Midbrain (tissue), 1 donor: ENCODE measurements at regions not wholly inside any gene's neighbourhood (a gene's known extent, or its start where the extent isn't known, plus 50 kb on each side); places are given as distances from the start of the nearest gene placed in this dataset.
"Not testable (repeated sequence)": the region's sequence is repeated elsewhere in the genome, so short reads cannot be mapped to it uniquely, and the experiment has no call there.

ENCODE experiments used
- DNase-seq: peaks from one replicate; lab custom pipeline; 2025; lab: John Stamatoyannopoulos, UW

- no peak for DNase-seq
Measured at GRCh38 chr14:34063470-34064164, 112.7 kb upstream of the EGLN3 start.

DNA sequence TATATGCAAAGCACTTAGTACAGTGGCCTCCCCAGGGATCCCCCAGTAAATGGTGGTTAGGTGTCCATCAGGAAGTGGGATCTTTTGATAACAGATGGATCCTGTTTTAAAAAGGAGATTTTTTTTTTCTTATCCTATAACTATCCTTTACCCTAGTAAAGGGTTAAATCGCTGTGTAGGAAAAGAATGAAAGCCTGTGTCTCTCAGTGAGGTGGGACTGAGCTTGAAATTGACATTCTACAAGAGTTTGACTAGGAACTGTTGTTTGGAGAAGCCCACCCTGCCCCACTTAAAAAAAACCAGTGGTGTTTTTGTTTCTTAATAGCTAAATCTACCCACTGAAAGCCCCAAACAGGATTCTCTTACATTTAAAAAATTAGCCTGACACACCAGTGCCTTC is 112.2 kb upstream of the EGLN3 start:
- no peak for DNase-seq

DNA sequence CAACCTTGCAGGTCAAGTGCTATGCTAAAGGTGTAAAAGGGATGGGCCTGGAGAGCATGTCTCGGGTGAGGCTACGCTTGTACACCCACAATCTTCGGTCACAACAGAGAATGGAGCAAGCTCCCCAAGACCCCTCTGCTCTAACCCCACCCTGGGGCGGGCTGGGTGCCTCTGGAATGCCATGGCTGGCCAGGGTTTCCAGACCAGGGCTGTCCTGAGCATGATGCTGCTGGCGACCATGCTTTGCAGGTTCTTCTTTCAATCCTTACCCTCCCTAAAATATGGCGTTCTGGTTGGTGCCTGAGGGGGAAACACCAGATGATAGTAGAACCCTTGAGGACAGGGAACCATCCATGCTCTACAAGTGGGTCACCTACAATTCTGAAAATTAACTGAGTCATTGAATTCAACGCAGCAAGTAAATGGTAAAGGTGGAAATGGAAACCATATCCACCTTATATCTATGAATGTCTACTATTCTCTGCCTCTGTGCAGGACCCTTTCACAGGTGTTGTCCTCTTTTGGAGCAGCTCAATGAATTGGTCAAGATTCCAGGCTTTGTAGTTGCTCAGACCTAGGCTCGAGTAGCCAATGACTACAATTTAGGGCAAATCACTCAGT is 111.6 kb upstream of the EGLN3 start:
- DNase-seq = no peak

DNA sequence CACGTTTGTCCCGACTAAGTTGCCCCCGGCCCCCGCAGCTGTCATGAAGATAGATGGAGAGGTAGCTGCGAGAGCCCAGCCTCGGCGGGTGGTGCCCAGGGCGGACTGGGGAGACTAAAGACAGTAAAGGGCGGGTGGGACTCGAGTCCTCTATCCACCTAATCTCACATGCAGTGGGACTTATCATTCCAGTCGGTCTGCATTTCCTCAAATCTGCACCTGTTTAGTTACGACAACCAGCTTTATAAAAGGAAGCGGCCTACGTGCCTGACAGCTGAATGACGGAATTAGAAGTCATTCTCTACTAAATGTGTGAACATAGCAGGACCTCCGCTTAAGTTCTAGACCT is 109.8 kb upstream of the EGLN3 start:
- no peak for DNase-seq

GRCh38 chr14:34059925-34060650 is 109.2 kb upstream of the EGLN3 start:
- peak; percentile 36 for DNase-seq

DNA sequence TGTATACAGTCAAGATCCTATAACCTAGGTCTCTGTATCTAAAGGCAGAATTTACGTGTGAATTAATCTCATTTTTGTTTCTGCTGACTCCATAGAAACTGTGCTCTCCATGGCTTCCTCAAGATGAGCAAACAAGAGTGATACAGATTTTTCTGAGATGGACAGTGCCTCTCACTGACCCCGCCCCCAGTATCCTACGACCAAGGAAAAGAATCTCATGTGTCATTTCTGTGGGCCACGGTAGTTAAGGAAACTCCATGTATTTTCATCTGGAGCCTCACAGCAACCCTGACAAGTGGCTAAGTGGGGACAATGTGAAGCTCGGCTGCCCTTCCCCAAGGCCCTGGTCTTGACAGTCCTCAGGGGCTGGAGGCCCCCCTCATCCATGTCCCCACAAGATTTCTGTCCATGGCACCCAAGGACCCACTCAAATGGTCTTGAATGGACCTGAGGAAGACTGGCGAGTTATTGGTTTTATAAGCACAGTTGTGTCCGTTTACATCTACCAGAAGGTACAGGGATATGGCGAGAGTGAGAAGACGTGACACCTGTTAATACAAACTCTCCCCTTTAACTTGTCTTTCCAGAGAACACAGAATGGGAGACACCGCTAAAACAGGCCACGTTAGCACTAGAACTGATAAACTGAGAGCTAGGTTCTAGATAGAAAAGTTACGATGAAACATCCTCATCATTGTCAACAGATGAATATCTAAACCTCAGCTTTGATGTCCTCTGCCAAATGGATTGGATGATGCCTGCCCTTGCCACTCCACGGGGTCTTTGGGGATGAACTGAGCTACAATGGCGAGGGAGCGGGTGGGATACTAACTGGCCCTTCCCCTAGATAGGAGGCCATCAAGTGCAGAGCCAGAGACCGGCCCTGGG is 108.4 kb upstream of the EGLN3 start:
- no peak for DNase-seq

- no peak for DNase-seq
Measured at GRCh38 chr14:34058510-34058909, 107.6 kb upstream of the EGLN3 start.

DNA sequence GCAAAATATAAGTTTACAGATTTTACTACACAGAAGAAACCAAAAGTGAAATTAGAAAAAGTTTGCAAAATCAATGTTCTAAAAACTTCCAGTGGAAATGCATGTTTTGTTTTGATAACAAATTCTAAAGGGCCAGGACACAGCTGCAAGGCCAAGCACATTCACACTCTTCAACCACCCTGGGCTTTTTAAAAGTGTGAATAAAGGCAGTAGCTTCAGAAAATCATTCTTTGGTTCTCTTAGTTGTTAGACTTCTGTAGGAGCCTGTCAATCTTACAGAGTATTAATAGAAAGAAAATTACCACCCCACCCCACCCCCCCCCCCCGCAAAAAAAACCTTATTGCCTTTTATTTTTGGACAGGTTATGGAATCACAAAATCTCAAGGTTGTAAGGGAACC is 105.2 kb upstream of the EGLN3 start:
- no peak for DNase-seq

DNA sequence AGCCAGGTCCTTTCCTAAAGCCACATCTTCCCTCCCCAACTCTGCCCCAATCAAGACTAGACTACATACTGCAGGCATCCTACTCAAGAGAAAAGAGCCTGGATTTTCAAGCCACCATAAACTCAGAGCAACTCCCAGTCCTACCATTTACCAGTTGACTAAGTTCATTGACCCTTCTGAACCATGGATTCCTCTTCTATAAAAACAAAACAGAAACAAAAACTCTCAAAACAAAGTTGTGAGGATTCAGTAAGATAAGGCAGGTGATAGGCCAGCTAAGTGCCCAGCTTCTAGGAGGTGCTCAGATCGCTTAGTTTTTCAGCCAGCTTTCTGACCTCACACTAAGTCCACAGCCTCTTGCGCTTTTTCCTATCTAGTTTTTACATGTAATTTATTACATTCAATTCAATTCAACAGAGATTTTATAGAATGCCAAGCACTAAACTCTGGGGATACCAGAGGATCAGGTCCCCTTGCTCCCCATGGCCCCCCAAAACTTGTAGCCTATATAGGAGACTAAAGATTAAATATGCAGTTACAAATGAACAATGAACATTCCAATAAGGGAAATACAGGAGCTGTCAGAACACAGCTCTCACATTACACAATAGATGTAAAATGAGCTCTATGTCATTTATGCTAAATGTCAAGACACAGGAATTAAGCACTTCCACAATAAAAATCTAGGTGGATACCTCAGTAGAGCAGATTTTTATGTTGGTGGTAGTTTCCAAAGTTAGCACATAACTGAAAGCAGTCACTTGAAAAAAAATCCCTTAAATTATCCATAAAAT is 104.5 kb upstream of the EGLN3 start:
- DNase-seq = no peak

DNA sequence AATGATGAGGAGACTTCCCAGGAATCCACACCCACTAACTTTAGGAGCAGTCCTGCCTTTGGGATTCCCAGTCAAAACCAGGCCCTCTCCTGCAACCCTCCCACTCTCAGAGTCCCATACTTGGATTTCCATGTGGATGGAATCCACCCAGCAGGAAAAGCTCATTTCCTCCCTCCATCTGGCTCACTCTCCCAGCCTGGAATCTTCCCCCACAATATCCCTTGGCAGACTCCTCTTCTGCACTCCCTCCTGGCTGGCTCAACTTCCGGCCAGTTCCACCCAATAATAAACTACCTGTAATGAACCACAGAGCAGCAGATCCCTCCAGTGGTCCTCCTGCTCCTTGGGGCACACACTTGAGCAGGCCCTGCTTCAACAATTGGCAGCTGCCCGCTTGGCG is 102.8 kb upstream of the EGLN3 start:
- no peak for DNase-seq

GRCh38 chr14:34052658-34053014 is 101.8 kb upstream of the EGLN3 start:
- DNase-seq = no peak

DNA sequence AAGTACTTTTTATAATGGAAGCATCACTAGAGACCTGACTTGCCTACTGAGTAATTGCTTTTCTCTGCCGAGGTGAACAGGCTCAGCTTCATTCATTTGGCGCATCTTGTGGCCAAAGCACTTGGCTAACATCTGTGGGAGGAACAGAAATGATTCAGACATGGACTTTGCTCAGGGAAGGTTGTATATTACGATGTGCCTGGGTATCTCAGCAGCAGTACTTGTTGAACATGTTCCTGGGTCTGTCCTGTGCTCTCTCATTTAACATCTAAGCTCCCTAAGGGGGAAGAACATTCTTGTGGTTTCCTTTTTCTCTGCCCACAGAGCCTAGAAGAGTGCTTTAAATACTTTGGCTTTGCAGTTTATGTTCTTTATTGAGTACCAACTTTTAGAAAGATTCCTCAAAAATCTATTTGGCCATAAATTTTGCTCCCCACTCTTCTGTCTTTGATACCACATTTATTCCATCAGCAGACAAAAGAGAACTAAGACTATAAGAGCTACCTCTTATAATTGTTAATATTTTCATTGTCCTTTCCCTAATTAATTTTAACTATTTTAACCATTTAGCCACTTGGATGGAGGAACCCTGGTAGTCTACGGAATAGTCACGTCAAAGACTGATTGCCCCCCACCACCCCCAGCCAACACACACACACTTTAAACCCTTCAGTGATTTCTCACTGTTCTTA is 101.2 kb upstream of the EGLN3 start:
- DNase-seq = no peak

DNA sequence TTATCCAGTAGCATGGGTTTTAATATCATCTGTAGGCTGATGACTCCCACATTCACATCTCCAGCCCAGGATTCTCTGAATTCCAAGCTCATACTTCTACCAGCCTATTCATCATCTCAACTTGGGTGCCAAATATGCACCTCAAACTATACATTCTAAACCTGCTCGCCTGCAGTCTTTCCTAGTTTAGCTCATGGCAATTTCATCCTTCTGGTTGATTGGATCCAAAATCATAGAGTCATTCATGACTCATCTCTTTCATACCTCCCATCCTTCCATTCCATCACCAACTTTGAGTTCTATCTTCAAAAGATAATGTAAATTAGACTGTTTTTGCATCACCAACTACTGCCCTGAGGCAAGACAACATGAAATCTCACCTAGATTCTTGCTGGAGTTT is 99.7 kb upstream of the EGLN3 start:
- no peak for DNase-seq

GRCh38 chr14:34049790-34050189 is 98.9 kb upstream of the EGLN3 start:
- no peak for DNase-seq

- DNase-seq = not testable (repeated sequence)
Measured at GRCh38 chr14:34049187-34049586, 98.3 kb upstream of the EGLN3 start.

GRCh38 chr14:34046799-34047520 is 96.1 kb upstream of the EGLN3 start:
- no peak for DNase-seq

DNA sequence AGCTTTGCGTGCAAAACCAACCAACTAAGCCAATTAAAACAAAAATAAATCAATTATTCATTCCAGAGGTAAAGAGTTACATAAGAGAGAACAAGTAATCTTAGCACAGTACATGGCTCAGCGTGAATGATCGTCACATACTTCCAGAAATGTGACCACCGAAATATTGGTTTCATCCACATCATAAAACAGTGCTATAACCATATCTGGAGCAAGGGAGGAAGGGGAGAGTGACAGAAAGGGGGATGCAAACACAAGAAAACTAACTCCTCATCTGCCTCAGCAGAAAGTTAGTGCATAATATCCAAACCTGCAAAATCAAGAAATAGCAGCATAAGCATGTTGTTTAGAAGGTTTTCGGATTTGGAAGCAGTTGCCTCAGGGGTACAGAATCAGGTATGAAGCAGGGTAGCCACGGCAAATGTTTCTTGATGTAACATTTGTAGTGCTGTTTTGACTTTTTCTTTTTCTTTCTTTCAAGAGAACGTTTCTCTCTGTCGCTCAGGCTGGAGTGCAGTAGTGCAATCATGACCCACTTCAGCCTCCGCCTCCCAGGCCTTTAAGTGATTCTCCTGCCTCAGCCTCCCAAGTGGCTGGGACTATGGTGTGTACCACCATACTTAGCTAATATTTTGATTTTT is 93.9 kb upstream of the EGLN3 start:
- DNase-seq = no peak

DNA sequence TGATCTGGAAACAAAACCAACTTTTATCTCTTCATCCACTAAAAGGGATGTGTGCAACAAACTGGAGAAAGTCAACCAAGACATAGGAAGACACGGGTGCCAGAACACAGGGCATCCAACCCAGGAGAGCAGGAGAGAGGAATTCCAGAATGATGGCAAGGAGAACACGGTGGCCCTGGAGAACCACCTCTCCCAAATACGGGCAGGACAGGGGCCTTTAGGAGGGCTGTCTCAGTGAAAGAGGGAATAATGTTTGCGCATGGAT is 93.4 kb upstream of the EGLN3 start:
- DNase-seq = no peak

DNA sequence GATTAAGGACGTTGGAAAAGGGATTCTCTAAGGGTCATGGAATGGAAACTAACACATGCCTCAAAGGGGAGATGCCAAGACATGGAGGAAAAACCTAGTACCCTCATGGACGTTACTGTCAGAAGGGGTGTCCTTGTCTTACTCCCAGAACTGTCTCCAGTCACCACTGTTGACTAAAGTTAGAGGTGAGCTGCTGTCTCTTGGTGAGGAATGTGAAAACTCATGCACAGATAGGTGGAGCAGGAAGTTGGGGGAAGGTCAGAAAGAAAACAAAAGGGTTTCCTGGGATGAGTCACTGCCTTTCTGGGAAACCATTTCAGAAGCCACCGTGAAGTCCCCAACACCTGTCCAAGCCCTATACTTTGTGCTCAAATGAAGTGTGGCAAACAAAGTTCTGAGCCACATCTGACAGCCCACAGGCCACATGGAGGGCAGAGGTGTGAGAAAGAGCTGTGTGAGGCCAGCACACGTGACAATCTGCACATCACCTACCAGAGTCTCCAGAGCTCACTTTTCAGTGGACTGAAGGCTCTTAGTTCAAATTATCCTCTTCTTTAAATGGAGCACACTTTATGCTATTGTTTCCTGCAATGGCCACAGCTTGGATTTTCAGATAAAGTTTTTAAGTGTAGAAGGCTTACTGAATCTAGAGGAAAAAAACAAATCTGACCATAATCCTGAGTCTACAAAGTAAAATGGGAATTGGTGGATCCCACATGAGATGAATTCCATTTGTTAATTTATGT is 92.9 kb upstream of the EGLN3 start:
- no peak for DNase-seq
